ENCODE measurements at regions not wholly inside any gene's neighbourhood (a gene's known extent, or its start where the extent isn't known, plus 50 kb on each side); places are given as distances from the start of the nearest gene placed in this dataset.

GRCh38 chr9:119005162-119005561 lies 364.1 kb downstream of the BRINP1 start:
- Histone ChIP-seq H3K4me1 (ENCODE audit: control insufficient read depth, insufficient read depth, low read length) (peaks cover 14% of the 10 kb centered on the region), H3K36me3 (ENCODE audit: control insufficient read depth in 2 of 2, insufficient read depth in 2 of 2, low read length in 2 of 2) (no peaks in the 10 kb centered on the region), H3K27ac (ENCODE audit: low read length) (peak overlapping the region; percentile 7), H3K27me3 (ENCODE audit: control insufficient read depth in 1 of 2, insufficient read depth in 2 of 2, low read length in 2 of 2) (no peaks in the 10 kb centered on the region), H3K9ac (ENCODE audit: low read length in 2 of 2) (no peak overlapping the region), H3K9me3 (ENCODE audit: control insufficient read depth in 2 of 2, low read length in 2 of 2) (no peaks in the 10 kb centered on the region), H3K4me3 (ENCODE audit: low read length in 2 of 2) (peak overlapping the region in 1 of 2 donors; percentile 9)

- Histone ChIP-seq H3K9ac (ENCODE audit: low read length in 2 of 2) (no peak overlapping the region), H3K9me3 (ENCODE audit: control insufficient read depth in 2 of 2, low read length in 2 of 2) (no peaks in the 10 kb centered on the region), H3K27me3 (ENCODE audit: control insufficient read depth in 1 of 2, insufficient read depth in 2 of 2, low read length in 2 of 2) (no peaks in the 10 kb centered on the region), H3K4me1 (ENCODE audit: control insufficient read depth, insufficient read depth, low read length) (peaks cover 7% of the 10 kb centered on the region), H3K4me3 (ENCODE audit: low read length in 2 of 2) (no peak overlapping the region), H3K36me3 (ENCODE audit: control insufficient read depth in 2 of 2, insufficient read depth in 2 of 2, low read length in 2 of 2) (no peaks in the 10 kb centered on the region), H3K27ac (ENCODE audit: low read length) (no peak overlapping the region)
Observed at GRCh38 chr9:119009249-119009648, 360.0 kb downstream of the BRINP1 start.

GRCh38 chr9:119020284-119020683 lies 349.0 kb downstream of the BRINP1 start:
- H3K9me3 ChIP-seq (ENCODE audit: control insufficient read depth in 2 of 2, low read length in 2 of 2) = no peaks in the 10 kb centered on the region
- H3K36me3 ChIP-seq (ENCODE audit: control insufficient read depth in 2 of 2, insufficient read depth in 2 of 2, low read length in 2 of 2) = no peaks in the 10 kb centered on the region
- no peak overlapping the region for H3K9ac ChIP-seq (ENCODE audit: low read length in 2 of 2)
- H3K4me1 ChIP-seq (ENCODE audit: control insufficient read depth, insufficient read depth, low read length) = peaks cover 5% of the 10 kb centered on the region
- H3K4me3 ChIP-seq (ENCODE audit: low read length in 2 of 2) = no peak overlapping the region
- no peaks in the 10 kb centered on the region for H3K27me3 ChIP-seq (ENCODE audit: control insufficient read depth in 1 of 2, insufficient read depth in 2 of 2, low read length in 2 of 2)
- no peak overlapping the region for H3K27ac ChIP-seq (ENCODE audit: low read length)

GRCh38 chr9:119020730-119021333 lies 348.4 kb downstream of the BRINP1 start:
- Histone ChIP-seq H3K4me3 (ENCODE audit: low read length in 2 of 2) (no peak overlapping the region), H3K4me1 (ENCODE audit: control insufficient read depth, insufficient read depth, low read length) (peaks cover 7% of the 10 kb centered on the region), H3K36me3 (ENCODE audit: control insufficient read depth in 2 of 2, insufficient read depth in 2 of 2, low read length in 2 of 2) (no peaks in the 10 kb centered on the region), H3K27me3 (ENCODE audit: control insufficient read depth in 1 of 2, insufficient read depth in 2 of 2, low read length in 2 of 2) (no peaks in the 10 kb centered on the region), H3K27ac (ENCODE audit: low read length) (no peak overlapping the region), H3K9me3 (ENCODE audit: control insufficient read depth in 2 of 2, low read length in 2 of 2) (no peaks in the 10 kb centered on the region), H3K9ac (ENCODE audit: low read length in 2 of 2) (no peak overlapping the region)

- Histone ChIP-seq H3K27ac (ENCODE audit: low read length) (peak overlapping the region; percentile 88), H3K4me1 (ENCODE audit: control insufficient read depth, insufficient read depth, low read length) (peaks cover 26% of the 10 kb centered on the region), H3K9me3 (ENCODE audit: control insufficient read depth in 2 of 2, low read length in 2 of 2) (no peaks in the 10 kb centered on the region), H3K36me3 (ENCODE audit: control insufficient read depth in 2 of 2, insufficient read depth in 2 of 2, low read length in 2 of 2) (no peaks in the 10 kb centered on the region), H3K4me3 (ENCODE audit: low read length in 2 of 2) (no peak overlapping the region), H3K27me3 (ENCODE audit: control insufficient read depth in 1 of 2, insufficient read depth in 2 of 2, low read length in 2 of 2) (no peaks in the 10 kb centered on the region), H3K9ac (ENCODE audit: low read length in 2 of 2) (no peak overlapping the region)
Observed at GRCh38 chr9:119026120-119026519, 343.1 kb downstream of the BRINP1 start.

DNA sequence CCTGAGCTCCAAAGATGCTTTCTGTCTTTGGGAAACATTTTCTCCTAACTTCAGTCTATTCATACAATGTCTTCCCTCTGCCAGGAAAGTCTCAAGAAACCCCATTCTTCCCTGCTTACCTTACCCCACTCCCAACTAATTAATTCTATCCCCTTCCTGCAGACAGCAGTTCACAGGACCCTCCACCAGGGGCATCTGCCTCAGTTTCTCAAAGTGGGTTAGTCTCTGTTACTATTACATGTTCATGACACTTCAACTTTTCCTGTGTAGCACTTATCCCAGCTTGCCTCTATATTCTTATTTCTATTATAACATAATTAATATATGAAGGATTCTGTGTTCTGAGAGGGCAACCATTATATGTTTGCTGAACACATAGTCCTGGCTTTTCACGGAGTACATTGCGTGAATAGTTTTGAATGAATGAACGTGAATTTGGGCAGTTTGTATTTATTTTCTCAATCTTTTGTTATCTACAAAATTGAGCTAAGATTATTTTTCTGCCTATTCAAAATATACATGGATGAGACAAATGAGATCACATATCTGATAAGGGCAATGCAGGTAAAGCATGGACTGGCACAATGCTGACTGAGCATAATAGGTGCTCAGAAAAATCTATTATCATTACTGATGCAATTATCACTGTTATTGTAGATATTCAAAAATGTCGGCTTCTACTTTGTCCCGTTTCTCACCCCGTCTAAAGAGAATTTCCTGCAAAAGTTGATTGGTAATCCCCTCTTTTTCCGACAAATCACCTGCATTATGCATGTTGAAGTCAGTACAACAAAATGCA lies 341.1 kb downstream of the BRINP1 start:
- Histone ChIP-seq H3K4me1 (ENCODE audit: control insufficient read depth, insufficient read depth, low read length) (peaks cover 23% of the 10 kb centered on the region), H3K9me3 (ENCODE audit: control insufficient read depth in 2 of 2, low read length in 2 of 2) (no peaks in the 10 kb centered on the region), H3K9ac (ENCODE audit: low read length in 2 of 2) (no peak overlapping the region), H3K4me3 (ENCODE audit: low read length in 2 of 2) (no peak overlapping the region), H3K36me3 (ENCODE audit: control insufficient read depth in 2 of 2, insufficient read depth in 2 of 2, low read length in 2 of 2) (no peaks in the 10 kb centered on the region), H3K27ac (ENCODE audit: low read length) (peak overlapping the region; percentile 88), H3K27me3 (ENCODE audit: control insufficient read depth in 1 of 2, insufficient read depth in 2 of 2, low read length in 2 of 2) (no peaks in the 10 kb centered on the region)

GRCh38 chr9:119029886-119030285 lies 339.3 kb downstream of the BRINP1 start:
- Histone ChIP-seq H3K4me3 (ENCODE audit: low read length in 2 of 2) (no peak overlapping the region), H3K9me3 (ENCODE audit: control insufficient read depth in 2 of 2, low read length in 2 of 2) (no peaks in the 10 kb centered on the region), H3K27ac (ENCODE audit: low read length) (no peak overlapping the region), H3K4me1 (ENCODE audit: control insufficient read depth, insufficient read depth, low read length) (peaks cover 21% of the 10 kb centered on the region), H3K36me3 (ENCODE audit: control insufficient read depth in 2 of 2, insufficient read depth in 2 of 2, low read length in 2 of 2) (no peaks in the 10 kb centered on the region), H3K27me3 (ENCODE audit: control insufficient read depth in 1 of 2, insufficient read depth in 2 of 2, low read length in 2 of 2) (no peaks in the 10 kb centered on the region), H3K9ac (ENCODE audit: low read length in 2 of 2) (no peak overlapping the region)

- no peak overlapping the region for H3K27ac ChIP-seq (ENCODE audit: low read length)
- H3K4me3 ChIP-seq (ENCODE audit: low read length in 2 of 2) = no peak overlapping the region
- no peaks in the 10 kb centered on the region for H3K9me3 ChIP-seq (ENCODE audit: control insufficient read depth in 2 of 2, low read length in 2 of 2)
- no peaks in the 10 kb centered on the region for H3K27me3 ChIP-seq (ENCODE audit: control insufficient read depth in 1 of 2, insufficient read depth in 2 of 2, low read length in 2 of 2)
- H3K4me1 ChIP-seq (ENCODE audit: control insufficient read depth, insufficient read depth, low read length) = no peaks in the 10 kb centered on the region
- no peak overlapping the region for H3K9ac ChIP-seq (ENCODE audit: low read length in 2 of 2)
- H3K36me3 ChIP-seq (ENCODE audit: control insufficient read depth in 2 of 2, insufficient read depth in 2 of 2, low read length in 2 of 2) = no peaks in the 10 kb centered on the region
Observed at GRCh38 chr9:119033596-119033995, 335.6 kb downstream of the BRINP1 start.

DNA sequence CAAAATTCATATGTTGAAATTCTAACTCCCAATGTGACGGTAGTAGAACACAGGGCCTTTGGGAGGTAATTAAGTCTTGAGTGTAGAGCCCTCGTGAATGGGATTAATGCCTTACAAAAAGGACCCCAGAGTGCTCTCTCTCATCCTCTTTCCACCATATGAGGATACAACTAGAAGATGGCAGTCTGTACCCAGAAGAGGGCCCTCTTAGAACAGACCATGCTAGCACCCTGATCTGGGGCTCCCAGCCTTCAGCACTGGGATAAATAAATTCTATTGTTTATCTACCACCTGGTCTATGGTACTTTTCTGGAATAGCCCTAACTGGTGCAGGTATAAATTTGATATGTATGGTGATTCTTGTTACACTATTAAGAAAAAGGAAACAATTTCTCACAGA lies 332.3 kb downstream of the BRINP1 start:
- Histone ChIP-seq H3K9ac (ENCODE audit: low read length in 2 of 2) (no peak overlapping the region), H3K27ac (ENCODE audit: low read length) (no peak overlapping the region), H3K9me3 (ENCODE audit: control insufficient read depth in 2 of 2, low read length in 2 of 2) (no peaks in the 10 kb centered on the region), H3K4me1 (ENCODE audit: control insufficient read depth, insufficient read depth, low read length) (no peaks in the 10 kb centered on the region), H3K36me3 (ENCODE audit: control insufficient read depth in 2 of 2, insufficient read depth in 2 of 2, low read length in 2 of 2) (no peaks in the 10 kb centered on the region), H3K4me3 (ENCODE audit: low read length in 2 of 2) (no peak overlapping the region), H3K27me3 (ENCODE audit: control insufficient read depth in 1 of 2, insufficient read depth in 2 of 2, low read length in 2 of 2) (no peaks in the 10 kb centered on the region)

- no peaks in the 10 kb centered on the region for H3K36me3 ChIP-seq (ENCODE audit: control insufficient read depth in 2 of 2, insufficient read depth in 2 of 2, low read length in 2 of 2)
- H3K4me3 ChIP-seq (ENCODE audit: low read length in 2 of 2) = no peak overlapping the region
- H3K9ac ChIP-seq (ENCODE audit: low read length in 2 of 2) = no peak overlapping the region
- no peak overlapping the region for H3K27ac ChIP-seq (ENCODE audit: low read length)
- no peaks in the 10 kb centered on the region for H3K4me1 ChIP-seq (ENCODE audit: control insufficient read depth, insufficient read depth, low read length)
- no peaks in the 10 kb centered on the region for H3K27me3 ChIP-seq (ENCODE audit: control insufficient read depth in 1 of 2, insufficient read depth in 2 of 2, low read length in 2 of 2)
- no peaks in the 10 kb centered on the region for H3K9me3 ChIP-seq (ENCODE audit: control insufficient read depth in 2 of 2, low read length in 2 of 2)
Observed at GRCh38 chr9:119043996-119044395, 325.2 kb downstream of the BRINP1 start.

- no peaks in the 10 kb centered on the region for H3K9me3 ChIP-seq (ENCODE audit: control insufficient read depth in 2 of 2, low read length in 2 of 2)
- H3K27me3 ChIP-seq (ENCODE audit: control insufficient read depth in 1 of 2, insufficient read depth in 2 of 2, low read length in 2 of 2) = no peaks in the 10 kb centered on the region
- no peaks in the 10 kb centered on the region for H3K36me3 ChIP-seq (ENCODE audit: control insufficient read depth in 2 of 2, insufficient read depth in 2 of 2, low read length in 2 of 2)
- no peak overlapping the region for H3K9ac ChIP-seq (ENCODE audit: low read length in 2 of 2)
- no peak overlapping the region for H3K27ac ChIP-seq (ENCODE audit: low read length)
- H3K4me3 ChIP-seq (ENCODE audit: low read length in 2 of 2) = no peak overlapping the region
- no peaks in the 10 kb centered on the region for H3K4me1 ChIP-seq (ENCODE audit: control insufficient read depth, insufficient read depth, low read length)
Observed at GRCh38 chr9:119044806-119045205, 324.4 kb downstream of the BRINP1 start.

All from stomach smooth muscle (tissue), 2 donors.